Ascending aorta (tissue), 2 donors: ENCODE measurements at regions not wholly inside any gene's neighbourhood (a gene's known extent, or its start where the extent isn't known, plus 50 kb on each side); places are given as distances from the start of the nearest gene placed in this dataset.

ENCODE experiments used
- DNase-seq, 2 donors: peaks; one replicate each; pipeline ENCODE4 v3.0.0-alpha.2; 2019; ENCODE audit warnings: low spot score in 2 of 2
- H3K27ac ChIP-seq, 2 donors: fragments of 200-600 bp; sonication (generic); one replicate each; pipeline ENCODE4 v1.5.1; 2016 to 2017; ENCODE audit warnings: mild to moderate bottlenecking in 1 of 2
- H3K27me3 ChIP-seq: fragments of 200-600 bp; sonication (generic); one replicate; pipeline ENCODE4 v1.5.1; 2017
- H3K36me3 ChIP-seq, 2 donors: fragments of 200-600 bp; sonication (generic); one replicate each; pipeline ENCODE4 v1.5.1; 2016
- H3K4me1 ChIP-seq, 2 donors: fragments of 200-600 bp; sonication (generic); one replicate each; pipeline ENCODE4 v1.5.1; 2016 to 2017; ENCODE audit warnings: mild to moderate bottlenecking in 1 of 2
- H3K4me3 ChIP-seq, 2 donors: fragments of 200-600 bp; sonication (generic); one replicate each; pipeline ENCODE4 v1.5.1; 2016 to 2017; ENCODE audit warnings: mild to moderate bottlenecking in 1 of 2
- H3K9me3 ChIP-seq, 2 donors: fragments of 200-600 bp; sonication (generic); one replicate each; pipeline ENCODE4 v1.5.1; 2016
- CTCF ChIP-seq, 3 experiments: fragments of 200-600 bp in 2 of 3; fragments of 450-650 bp in 1 of 3; sonication (generic) in 2 of 3; IDR thresholded peaks; one replicate each; pipeline ENCODE4 v1.5.1; 2016 to 2019; ENCODE audit warnings: antibody characterized with exemption in 3 of 3, mild to moderate bottlenecking in 1 of 3, moderate library complexity in 1 of 3
- intact Hi-C: fragments of 100-400 bp; cut with DNase I; formaldehyde crosslinking; loops from one replicate; pipeline ENCODE4 v1.15.1; 2023

- Histone ChIP-seq H3K36me3 (no peaks in the 10 kb centered on the region), H3K4me3 (no peak overlapping the region), H3K4me1 (no peaks in the 10 kb centered on the region), H3K27ac (no peak overlapping the region), H3K9me3 (no peaks in the 10 kb centered on the region), H3K27me3 (no peaks in the 10 kb centered on the region)
- intact Hi-C loops: no loop called here
- no peak for TF ChIP-seq CTCF (IDR thresholded peaks at IDR 0.05)
- no peak for DNase-seq
These were observed 53.2 kb upstream of the SPIN4 start for GRCh38 chrX:63404332-63404731.

GRCh38 chrX:63402106-63402505, 51.0 kb upstream of the SPIN4 start:
- Histone ChIP-seq H3K4me1 (no peaks in the 10 kb centered on the region), H3K9me3 (no peaks in the 10 kb centered on the region), H3K4me3 (no peak overlapping the region), H3K36me3 (no peaks in the 10 kb centered on the region), H3K27ac (no peak overlapping the region), H3K27me3 (no peaks in the 10 kb centered on the region)
- intact Hi-C loops: no loop called here
- no peak for DNase-seq
- no peak for TF ChIP-seq CTCF (IDR thresholded peaks at IDR 0.05)
